ENCODE measurements at regions not wholly inside any gene's neighbourhood (a gene's known extent, or its start where the extent isn't known, plus 50 kb on each side); places are given as distances from the start of the nearest gene placed in this dataset.
A peak's percentile ranks its signal among the peaks of the same experiment; 100 is the strongest.

DNA sequence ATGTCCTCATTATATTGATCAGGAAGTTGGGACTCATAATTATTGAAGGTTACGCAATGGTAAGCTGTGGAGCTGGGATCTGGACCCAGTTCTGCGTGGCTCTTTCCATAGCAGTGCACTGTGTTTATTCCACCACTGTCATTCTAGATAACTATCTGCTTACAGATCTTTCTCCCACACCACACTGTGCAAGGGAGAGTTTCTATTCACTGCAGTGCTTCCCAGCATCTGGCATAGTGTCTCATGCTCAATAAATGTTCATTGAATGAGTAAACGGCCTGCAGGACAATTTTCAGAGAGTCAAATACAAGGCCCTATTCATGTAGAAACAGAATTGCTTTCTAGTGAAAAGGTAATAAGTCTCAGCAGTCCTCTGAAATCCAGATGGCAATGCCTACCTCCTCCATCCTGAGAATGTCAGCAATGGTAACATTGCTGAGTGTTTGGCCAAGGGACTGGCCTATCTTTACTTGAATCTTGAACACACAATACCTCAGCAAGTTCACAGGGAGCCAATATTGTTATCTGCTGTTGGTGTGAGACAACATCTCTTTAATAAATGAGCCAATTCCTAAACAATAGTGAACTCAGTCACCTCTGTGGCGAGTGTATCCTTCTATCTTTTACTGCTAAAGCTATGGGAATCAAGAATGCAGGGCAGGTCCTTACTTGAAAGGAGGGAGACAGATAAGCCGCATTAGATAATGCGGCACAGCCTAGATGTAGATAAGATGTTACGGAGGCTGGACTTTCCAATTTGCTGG is 332.4 kb upstream of the PRICKLE1 start:
- TF ChIP-seq, protein P1, sequence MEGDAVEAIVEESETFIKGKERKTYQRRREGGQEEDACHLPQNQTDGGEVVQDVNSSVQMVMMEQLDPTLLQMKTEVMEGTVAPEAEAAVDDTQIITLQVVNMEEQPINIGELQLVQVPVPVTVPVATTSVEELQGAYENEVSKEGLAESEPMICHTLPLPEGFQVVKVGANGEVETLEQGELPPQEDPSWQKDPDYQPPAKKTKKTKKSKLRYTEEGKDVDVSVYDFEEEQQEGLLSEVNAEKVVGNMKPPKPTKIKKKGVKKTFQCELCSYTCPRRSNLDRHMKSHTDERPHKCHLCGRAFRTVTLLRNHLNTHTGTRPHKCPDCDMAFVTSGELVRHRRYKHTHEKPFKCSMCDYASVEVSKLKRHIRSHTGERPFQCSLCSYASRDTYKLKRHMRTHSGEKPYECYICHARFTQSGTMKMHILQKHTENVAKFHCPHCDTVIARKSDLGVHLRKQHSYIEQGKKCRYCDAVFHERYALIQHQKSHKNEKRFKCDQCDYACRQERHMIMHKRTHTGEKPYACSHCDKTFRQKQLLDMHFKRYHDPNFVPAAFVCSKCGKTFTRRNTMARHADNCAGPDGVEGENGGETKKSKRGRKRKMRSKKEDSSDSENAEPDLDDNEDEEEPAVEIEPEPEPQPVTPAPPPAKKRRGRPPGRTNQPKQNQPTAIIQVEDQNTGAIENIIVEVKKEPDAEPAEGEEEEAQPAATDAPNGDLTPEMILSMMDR (IDR thresholded peaks at IDR 0.05) = no peak
- TF ChIP-seq EP300 (IDR thresholded peaks at IDR 0.05) (no peak), POLR2A (IDR thresholded peaks at IDR 0.05) (no peak)
- 69 to 75% methylated on average over 7 of the region's 7 CpGs for WGBS, 2 donors
- no peaks in the 10 kb centered on the region for H3K9me3 ChIP-seq
- peak overlapping the region in 2 of 4 donors; percentile 47 to 58 for H3K27ac ChIP-seq
- no peaks in the 10 kb centered on the region for H3K36me3 ChIP-seq
- no peaks in the 10 kb centered on the region for H3K27me3 ChIP-seq
- no peak overlapping the region for H3K4me3 ChIP-seq
- DNase-seq (ENCODE audit: low spot score in 2 of 2) = no peak
- H3K4me1 ChIP-seq = peaks cover 0 to 32% (median 2%) of the 10 kb centered on the region in 4 donors

DNA sequence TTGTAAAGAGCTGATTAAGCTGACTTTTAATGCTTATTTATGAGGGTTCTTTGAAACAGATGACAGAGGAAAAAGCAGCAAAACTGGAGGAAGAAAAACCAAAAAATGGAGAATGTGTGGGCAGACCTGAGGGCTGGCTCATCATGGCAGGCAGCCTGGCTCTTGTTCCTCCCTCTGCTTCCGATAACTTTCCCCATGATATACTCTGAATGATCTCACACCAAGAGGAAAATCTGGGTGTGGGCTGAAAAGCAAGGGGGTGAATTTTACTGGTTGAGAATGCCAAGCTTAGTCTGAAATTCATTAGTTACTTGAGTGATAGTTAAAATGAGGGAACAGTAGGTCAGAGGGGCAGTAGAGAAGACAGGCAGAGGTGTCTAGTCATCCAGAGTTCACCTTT is 330.1 kb upstream of the PRICKLE1 start:
- Histone ChIP-seq H3K9me3 (no peaks in the 10 kb centered on the region), H3K36me3 (no peaks in the 10 kb centered on the region), H3K4me1 (peaks cover 0 to 31% (median 2%) of the 10 kb centered on the region in 4 donors), H3K27ac (no peak overlapping the region), H3K4me3 (no peak overlapping the region), H3K27me3 (no peaks in the 10 kb centered on the region)
- 59 to 71% methylated on average over 1 of the region's 1 CpG for WGBS, 2 donors
- DNase-seq (ENCODE audit: low spot score in 2 of 2) = no peak
- TF ChIP-seq EP300 (IDR thresholded peaks at IDR 0.05) (no peak), POLR2A (IDR thresholded peaks at IDR 0.05) (no peak)
- TF ChIP-seq, protein P1 (IDR thresholded peaks at IDR 0.05) = no peak

GRCh38 chr12:42918443-42918842 is 328.9 kb upstream of the PRICKLE1 start:
- H3K4me3 ChIP-seq = no peak overlapping the region
- WGBS, 2 donors = 84% methylated on average over 3 of the region's 3 CpGs
- no peak for DNase-seq (ENCODE audit: low spot score in 2 of 2)
- H3K27me3 ChIP-seq = no peaks in the 10 kb centered on the region
- H3K36me3 ChIP-seq = no peaks in the 10 kb centered on the region
- TF ChIP-seq, protein P1 (IDR thresholded peaks at IDR 0.05) = no peak
- TF ChIP-seq POLR2A (IDR thresholded peaks at IDR 0.05) = no peak
- no peak for TF ChIP-seq EP300 (IDR thresholded peaks at IDR 0.05)
- H3K9me3 ChIP-seq = no peaks in the 10 kb centered on the region
- peaks cover 0 to 18% (median 2%) of the 10 kb centered on the region in 4 donors for H3K4me1 ChIP-seq
- H3K27ac ChIP-seq = no peak overlapping the region

GRCh38 chr12:42916143-42916542 is 326.6 kb upstream of the PRICKLE1 start:
- H3K27ac ChIP-seq = no peak overlapping the region
- WGBS, 2 donors = 82 to 87% methylated on average over 3 of the region's 3 CpGs
- H3K27me3 ChIP-seq = no peaks in the 10 kb centered on the region
- no peaks in the 10 kb centered on the region for H3K36me3 ChIP-seq
- no peak overlapping the region for H3K4me3 ChIP-seq
- H3K9me3 ChIP-seq = no peaks in the 10 kb centered on the region
- H3K4me1 ChIP-seq = no peaks in the 10 kb centered on the region
- no peak for TF ChIP-seq POLR2A (IDR thresholded peaks at IDR 0.05)
- no peak for TF ChIP-seq EP300 (IDR thresholded peaks at IDR 0.05)
- TF ChIP-seq, protein P1 (IDR thresholded peaks at IDR 0.05) = no peak
- DNase-seq (ENCODE audit: low spot score in 2 of 2) = no peak

DNA sequence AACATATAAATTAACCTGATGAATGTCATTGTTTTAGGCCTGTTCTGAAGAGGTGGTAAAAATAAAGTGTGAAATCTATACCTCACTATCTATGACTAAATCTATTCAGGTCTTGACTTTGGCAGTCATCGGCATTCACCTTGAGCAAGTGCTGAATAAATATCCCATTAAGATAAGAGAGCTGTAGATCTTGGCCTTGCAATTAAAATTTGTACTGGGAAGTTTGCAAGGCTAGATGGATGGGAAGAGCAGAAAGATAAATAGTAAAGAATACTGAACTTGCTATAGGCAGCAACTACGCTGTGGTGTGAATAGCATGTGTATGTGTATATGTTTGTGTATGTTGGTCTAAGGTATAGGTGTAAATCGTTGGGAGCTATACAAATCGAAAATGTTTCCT is 325.9 kb upstream of the PRICKLE1 start:
- Histone ChIP-seq H3K27ac (no peak overlapping the region), H3K4me3 (no peak overlapping the region), H3K36me3 (no peaks in the 10 kb centered on the region), H3K9me3 (no peaks in the 10 kb centered on the region), H3K4me1 (no peaks in the 10 kb centered on the region), H3K27me3 (no peaks in the 10 kb centered on the region)
- TF ChIP-seq EP300 (IDR thresholded peaks at IDR 0.05) = no peak
- TF ChIP-seq, protein P1 (IDR thresholded peaks at IDR 0.05) = no peak
- TF ChIP-seq POLR2A (IDR thresholded peaks at IDR 0.05) = no peak
- WGBS, 2 donors = 92% methylated on average over 4 of the region's 4 CpGs
- no peak for DNase-seq (ENCODE audit: low spot score in 2 of 2)

All from tibial nerve (tissue), 4 donors.